ENCODE measurements at regions not wholly inside any gene's neighbourhood (a gene's known extent, or its start where the extent isn't known, plus 50 kb on each side); places are given as distances from the start of the nearest gene placed in this dataset.

GRCh38 chr20:41818369-41818768 lies 200.2 kb upstream of the CHD6 start:
- Histone ChIP-seq H3K4me3 (no peak overlapping the region), H3K9me2 (ENCODE audit: insufficient read depth) (no peaks in the 10 kb centered on the region), H3K27me3 (replicated peaks; ENCODE audit: insufficient read depth) (no peaks in the 10 kb centered on the region), H3K9me3 (ENCODE audit: low read depth) (no peaks in the 10 kb centered on the region), H3K4me1 (ENCODE audit: insufficient read depth) (no peaks in the 10 kb centered on the region), H3K36me3 (ENCODE audit: low read depth) (no peaks in the 10 kb centered on the region), H3K4me2 (ENCODE audit: unreplicated experiment) (no peak overlapping the region), H4K20me1 (ENCODE audit: insufficient read depth) (no peaks in the 10 kb centered on the region), H3K27ac (no peak overlapping the region), H3F3A (ENCODE audit: insufficient read depth) (no peaks in the 10 kb centered on the region), H3K79me2 (ENCODE audit: insufficient read depth) (no peaks in the 10 kb centered on the region), H2AFZ (no peak overlapping the region), H3K9ac (no peak overlapping the region)
- no peak for DNase-seq
- WGBS, 2 experiments (ENCODE audit: low coverage in 1 of 2, low lambda C conversion rate in 2 of 2, missing lambda C conversion rate in 2 of 2): 47 to 51% methylated on average over 5 of the region's 5 CpGs
- TF ChIP-seq EZH2 (IDR thresholded peaks at IDR 0.05; ENCODE audit: insufficient read depth, poor library complexity, severe bottlenecking) (no peak), EZH2phosphoT487 (IDR thresholded peaks at IDR 0.05; ENCODE audit: insufficient read depth, low read depth) (no peak)
- in situ Hi-C loops (cut with MboI): no loop called here

- no peaks in the 10 kb centered on the region for H4K20me1 ChIP-seq (ENCODE audit: insufficient read depth)
- in situ Hi-C loops (cut with MboI): no loop called here
- H3K4me1 ChIP-seq (ENCODE audit: insufficient read depth): no peaks in the 10 kb centered on the region
- H3K79me2 ChIP-seq (ENCODE audit: insufficient read depth): no peaks in the 10 kb centered on the region
- no peaks in the 10 kb centered on the region for H3K9me2 ChIP-seq (ENCODE audit: insufficient read depth)
- no peak overlapping the region for H3K27ac ChIP-seq
- no peak overlapping the region for H3K9ac ChIP-seq
- no peaks in the 10 kb centered on the region for H3K27me3 ChIP-seq (replicated peaks; ENCODE audit: insufficient read depth)
- no peaks in the 10 kb centered on the region for H3K36me3 ChIP-seq (ENCODE audit: low read depth)
- no peak overlapping the region for H3K4me3 ChIP-seq
- no peaks in the 10 kb centered on the region for H3K9me3 ChIP-seq (ENCODE audit: low read depth)
- DNase-seq: no peak
- WGBS, 2 experiments (ENCODE audit: low coverage in 1 of 2, low lambda C conversion rate in 2 of 2, missing lambda C conversion rate in 2 of 2): 14 to 15% methylated on average over 1 of the region's 1 CpG
- TF ChIP-seq EZH2 (IDR thresholded peaks at IDR 0.05; ENCODE audit: insufficient read depth, poor library complexity, severe bottlenecking): no peak
- no peak for TF ChIP-seq EZH2phosphoT487 (IDR thresholded peaks at IDR 0.05; ENCODE audit: insufficient read depth, low read depth)
- no peak overlapping the region for H3K4me2 ChIP-seq (ENCODE audit: unreplicated experiment)
- no peak overlapping the region for H2AFZ ChIP-seq
- no peaks in the 10 kb centered on the region for H3F3A ChIP-seq (ENCODE audit: insufficient read depth)
These were observed 193.3 kb upstream of the CHD6 start for GRCh38 chr20:41811456-41811855.

DNA sequence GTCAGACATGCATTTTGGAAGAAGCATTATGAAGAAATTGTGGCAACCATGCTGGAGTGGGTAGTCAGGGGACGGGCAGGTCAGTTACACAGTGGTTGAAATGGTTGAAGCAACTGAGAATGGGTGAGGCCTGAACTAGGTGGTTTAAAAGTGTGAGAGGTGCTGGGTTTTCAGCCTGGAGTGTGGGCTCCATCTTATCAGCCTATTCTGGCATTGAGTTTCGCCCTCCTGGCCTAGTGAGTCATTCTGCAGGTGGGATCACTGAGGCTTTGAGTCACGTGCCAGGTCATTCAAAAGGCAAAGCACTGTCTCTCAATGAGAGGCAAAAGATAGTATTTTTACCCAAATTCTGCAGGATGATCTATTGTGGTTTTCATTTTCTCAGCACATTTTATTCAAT lies 181.9 kb upstream of the CHD6 start:
- in situ Hi-C loops (cut with MboI): no loop called here
- Histone ChIP-seq H2AFZ (no peak overlapping the region), H3K36me3 (ENCODE audit: low read depth) (no peaks in the 10 kb centered on the region), H3K9me2 (ENCODE audit: insufficient read depth) (no peaks in the 10 kb centered on the region), H3K9me3 (ENCODE audit: low read depth) (no peaks in the 10 kb centered on the region), H4K20me1 (ENCODE audit: insufficient read depth) (no peaks in the 10 kb centered on the region), H3K4me1 (ENCODE audit: insufficient read depth) (no peaks in the 10 kb centered on the region), H3K27me3 (replicated peaks; ENCODE audit: insufficient read depth) (no peaks in the 10 kb centered on the region), H3K4me3 (no peak overlapping the region), H3K27ac (no peak overlapping the region), H3K79me2 (ENCODE audit: insufficient read depth) (no peaks in the 10 kb centered on the region), H3K9ac (no peak overlapping the region), H3F3A (ENCODE audit: insufficient read depth) (no peaks in the 10 kb centered on the region), H3K4me2 (ENCODE audit: unreplicated experiment) (no peak overlapping the region)
- no peak for TF ChIP-seq EZH2phosphoT487 (IDR thresholded peaks at IDR 0.05; ENCODE audit: insufficient read depth, low read depth)
- no peak for DNase-seq
- WGBS, 2 experiments (ENCODE audit: low coverage in 1 of 2, low lambda C conversion rate in 2 of 2, missing lambda C conversion rate in 2 of 2): 9 to 15% methylated on average over 3 of the region's 3 CpGs

GRCh38 chr20:41798930-41799502 lies 180.8 kb upstream of the CHD6 start:
- no peaks in the 10 kb centered on the region for H3K9me3 ChIP-seq (ENCODE audit: low read depth)
- H3K36me3 ChIP-seq (ENCODE audit: low read depth): no peaks in the 10 kb centered on the region
- H3K9me2 ChIP-seq (ENCODE audit: insufficient read depth): no peaks in the 10 kb centered on the region
- no peak for DNase-seq
- no peaks in the 10 kb centered on the region for H3K79me2 ChIP-seq (ENCODE audit: insufficient read depth)
- no peaks in the 10 kb centered on the region for H3K27me3 ChIP-seq (replicated peaks; ENCODE audit: insufficient read depth)
- in situ Hi-C loops (cut with MboI): no loop called here
- H4K20me1 ChIP-seq (ENCODE audit: insufficient read depth): no peaks in the 10 kb centered on the region
- H3F3A ChIP-seq (ENCODE audit: insufficient read depth): no peaks in the 10 kb centered on the region
- H3K27ac ChIP-seq: no peak overlapping the region
- no peak for TF ChIP-seq EZH2phosphoT487 (IDR thresholded peaks at IDR 0.05; ENCODE audit: insufficient read depth, low read depth)
- TF ChIP-seq EZH2 (IDR thresholded peaks at IDR 0.05; ENCODE audit: insufficient read depth, poor library complexity, severe bottlenecking): no peak
- no peak overlapping the region for H2AFZ ChIP-seq
- no peaks in the 10 kb centered on the region for H3K4me1 ChIP-seq (ENCODE audit: insufficient read depth)
- 11 to 14% methylated on average over 3 of the region's 3 CpGs for WGBS, 2 experiments (ENCODE audit: low coverage in 1 of 2, low lambda C conversion rate in 2 of 2, missing lambda C conversion rate in 2 of 2)
- H3K9ac ChIP-seq: no peak overlapping the region
- no peak overlapping the region for H3K4me3 ChIP-seq
- no peak overlapping the region for H3K4me2 ChIP-seq (ENCODE audit: unreplicated experiment)

- peak; percentile 34 for DNase-seq
- H3K4me2 ChIP-seq (ENCODE audit: unreplicated experiment): no peak overlapping the region
- in situ Hi-C loops (cut with MboI): no loop called here
- H3K9me2 ChIP-seq (ENCODE audit: insufficient read depth): no peaks in the 10 kb centered on the region
- H3K27me3 ChIP-seq (replicated peaks; ENCODE audit: insufficient read depth): no peaks in the 10 kb centered on the region
- H3K4me3 ChIP-seq: no peak overlapping the region
- no peaks in the 10 kb centered on the region for H3K36me3 ChIP-seq (ENCODE audit: low read depth)
- H2AFZ ChIP-seq: no peak overlapping the region
- no peaks in the 10 kb centered on the region for H3F3A ChIP-seq (ENCODE audit: insufficient read depth)
- no peaks in the 10 kb centered on the region for H3K79me2 ChIP-seq (ENCODE audit: insufficient read depth)
- no peak for TF ChIP-seq EZH2phosphoT487 (IDR thresholded peaks at IDR 0.05; ENCODE audit: insufficient read depth, low read depth)
- TF ChIP-seq EZH2 (IDR thresholded peaks at IDR 0.05; ENCODE audit: insufficient read depth, poor library complexity, severe bottlenecking): no peak
- H3K27ac ChIP-seq: no peak overlapping the region
- H4K20me1 ChIP-seq (ENCODE audit: insufficient read depth): no peaks in the 10 kb centered on the region
- H3K9me3 ChIP-seq (ENCODE audit: low read depth): no peaks in the 10 kb centered on the region
- no peaks in the 10 kb centered on the region for H3K4me1 ChIP-seq (ENCODE audit: insufficient read depth)
- no peak overlapping the region for H3K9ac ChIP-seq
- 3 to 7% methylated on average over 4 of the region's 4 CpGs for WGBS, 2 experiments (ENCODE audit: low coverage in 1 of 2, low lambda C conversion rate in 2 of 2, missing lambda C conversion rate in 2 of 2)
These were observed 168.0 kb upstream of the CHD6 start for GRCh38 chr20:41786158-41786557.
